Effector memory CD8-positive, alpha-beta T cell (primary cell): ENCODE measurements at regions not wholly inside any gene's neighbourhood (a gene's known extent, or its start where the extent isn't known, plus 50 kb on each side); places are given as distances from the start of the nearest gene placed in this dataset.

Source experiments
- ATAC-seq: fragments of 150-1000 bp; cut with Tn5 transposase; replicated peaks from 2 replicates; pipeline ENCODE4 v1.10.0; 2021; ENCODE audit warnings: mild to moderate bottlenecking, moderate library complexity
- DNase-seq, 3 experiments: peaks; one replicate each; pipeline ENCODE4 v3.0.0; 2021
- H3K27ac Mint-ChIP-seq, 2 donors: one replicate each; pipeline ENCODE4 v1.8.0; 2022; ENCODE audit warnings: mild to moderate bottlenecking in 2 of 2, mixed read lengths in 2 of 2, moderate library complexity in 2 of 2
- H3K27me3 Mint-ChIP-seq, 2 donors: one replicate each; pipeline ENCODE4 v1.8.0; 2022; ENCODE audit warnings: mixed read lengths in 2 of 2
- H3K36me3 Mint-ChIP-seq: one replicate; pipeline ENCODE4 v1.8.0; 2022; ENCODE audit warnings: mild to moderate bottlenecking, moderate library complexity, mixed read lengths; ENCODE audit not compliant: insufficient read depth
- H3K4me1 Mint-ChIP-seq, 2 donors: one replicate each; pipeline ENCODE4 v1.8.0; 2022; ENCODE audit warnings: low read depth in 2 of 2, mixed read lengths in 2 of 2
- H3K4me3 Mint-ChIP-seq, 2 donors: one replicate each; pipeline ENCODE4 v1.8.0; 2022; ENCODE audit warnings: mild to moderate bottlenecking in 2 of 2, mixed read lengths in 2 of 2, moderate library complexity in 2 of 2
- H3K9me3 Mint-ChIP-seq, 2 donors: one replicate each; pipeline ENCODE4 v1.8.0; 2022; ENCODE audit warnings: mixed read lengths in 2 of 2

DNA sequence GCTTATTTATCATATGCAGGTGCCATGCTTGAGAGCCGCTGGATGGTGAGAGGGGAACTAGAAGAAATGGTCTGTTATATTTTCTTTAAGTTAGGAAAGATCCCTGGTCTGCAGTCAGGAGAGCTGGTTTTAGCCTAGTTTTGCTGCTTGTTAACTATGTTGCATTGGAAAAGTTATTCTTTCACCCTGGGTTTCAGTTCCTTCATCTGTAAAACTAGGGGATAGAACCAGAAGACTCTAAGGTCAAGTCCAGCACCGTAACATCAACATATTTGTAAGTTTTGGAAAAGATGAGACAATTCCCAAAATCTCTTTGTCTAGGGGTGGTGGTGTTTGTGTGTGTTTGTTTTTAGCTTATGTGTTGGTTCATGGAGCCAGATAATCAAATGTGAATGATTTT, 304.0 kb downstream of the QKI start:
- Mint-ChIP-seq H3K27me3 (peaks cover 0 to 27% of the 10 kb centered on the region in 2 donors), H3K27ac (no peak overlapping the region), H3K36me3 (no peaks in the 10 kb centered on the region), H3K9me3 (no peaks in the 10 kb centered on the region), H3K4me3 (no peak overlapping the region), H3K4me1 (peaks cover 0 to 2% of the 10 kb centered on the region in 2 donors)
- DNase-seq (no peak), ATAC-seq (no peak)

GRCh38 chr6:163717106-163717764, 302.7 kb downstream of the QKI start:
- H3K4me3 Mint-ChIP-seq: no peak overlapping the region
- H3K4me1 Mint-ChIP-seq: peaks cover 0 to 6% of the 10 kb centered on the region in 2 donors
- no peaks in the 10 kb centered on the region for H3K36me3 Mint-ChIP-seq
- DNase-seq: no peak
- H3K9me3 Mint-ChIP-seq: no peaks in the 10 kb centered on the region
- ATAC-seq: no peak
- H3K27ac Mint-ChIP-seq: no peak overlapping the region
- peaks cover 0 to 20% of the 10 kb centered on the region in 2 donors for H3K27me3 Mint-ChIP-seq

- no peak overlapping the region for H3K4me3 Mint-ChIP-seq
- no peaks in the 10 kb centered on the region for H3K36me3 Mint-ChIP-seq
- H3K27me3 Mint-ChIP-seq: peaks cover 0 to 20% of the 10 kb centered on the region in 2 donors
- peaks cover 0 to 7% of the 10 kb centered on the region in 2 donors for H3K4me1 Mint-ChIP-seq
- H3K27ac Mint-ChIP-seq: no peak overlapping the region
- ATAC-seq (no peak), DNase-seq (no peak)
- no peaks in the 10 kb centered on the region for H3K9me3 Mint-ChIP-seq
Observed at GRCh38 chr6:163716690-163717089, 302.2 kb downstream of the QKI start.

DNA sequence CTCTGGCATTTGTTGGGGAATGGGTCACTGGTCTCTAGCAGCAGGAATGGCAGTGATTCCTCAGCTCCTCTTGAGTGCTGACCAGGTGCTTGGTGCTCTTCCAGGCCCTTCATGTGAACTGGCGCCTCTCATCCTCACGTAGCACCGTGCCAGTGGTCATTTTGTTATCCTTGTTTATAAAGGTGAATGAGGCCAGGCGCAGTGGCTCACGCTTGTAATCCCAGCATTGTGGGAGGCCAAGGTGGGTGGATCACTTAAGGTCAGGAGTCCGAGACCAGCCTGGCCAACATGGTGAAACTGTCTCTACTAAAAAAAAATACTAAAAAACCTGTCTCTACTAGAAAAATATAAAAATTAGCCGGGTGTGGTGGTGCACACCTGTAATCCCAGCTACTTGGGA, 301.3 kb downstream of the QKI start:
- Mint-ChIP-seq H3K27ac (no peak overlapping the region), H3K4me1 (peaks cover 0 to 11% of the 10 kb centered on the region in 2 donors)

DNA sequence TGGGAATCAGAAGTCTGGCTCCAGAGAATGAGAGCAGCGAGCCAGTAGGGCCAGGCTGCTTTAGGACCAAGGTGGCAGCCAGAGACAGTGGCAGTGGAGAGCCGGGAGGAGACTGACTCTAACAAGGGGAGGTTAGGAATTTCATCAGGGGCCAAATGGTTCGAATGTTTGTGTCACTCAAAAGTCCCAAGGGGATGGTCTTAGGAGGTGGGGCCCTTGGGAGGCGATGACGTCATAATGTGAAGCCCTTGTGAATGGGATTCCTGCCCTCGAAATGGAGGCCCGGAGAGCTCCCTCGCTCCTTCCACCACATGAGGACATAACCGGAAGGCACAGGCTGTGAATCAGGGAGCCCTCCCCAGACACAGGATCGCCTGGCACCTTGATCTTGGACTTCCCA, 299.7 kb downstream of the QKI start:
- H3K9me3 Mint-ChIP-seq: no peaks in the 10 kb centered on the region
- H3K27me3 Mint-ChIP-seq: peaks cover 0 to 17% of the 10 kb centered on the region in 2 donors
- peaks cover 0 to 11% of the 10 kb centered on the region in 2 donors for H3K4me1 Mint-ChIP-seq
- no peak for ATAC-seq
- no peak for DNase-seq
- H3K4me3 Mint-ChIP-seq: no peak overlapping the region
- H3K27ac Mint-ChIP-seq: no peak overlapping the region
- no peaks in the 10 kb centered on the region for H3K36me3 Mint-ChIP-seq

More for the DNA sequence above, 301.3 kb downstream of the QKI start:
- Mint-ChIP-seq H3K36me3 (no peaks in the 10 kb centered on the region), H3K27me3 (peaks cover 0 to 20% of the 10 kb centered on the region in 2 donors), H3K4me3 (no peak overlapping the region), H3K9me3 (no peaks in the 10 kb centered on the region)
- DNase-seq (no peak), ATAC-seq (no peak)

- Mint-ChIP-seq H3K27ac (peak overlapping the region; percentile 54 to 56), H3K36me3 (no peaks in the 10 kb centered on the region), H3K4me3 (no peak overlapping the region), H3K27me3 (peaks cover 0 to 16% of the 10 kb centered on the region in 2 donors), H3K9me3 (no peaks in the 10 kb centered on the region), H3K4me1 (peaks cover 5 to 11% of the 10 kb centered on the region in 2 donors)
- ATAC-seq: no peak
- no peak for DNase-seq
Observed at GRCh38 chr6:163712981-163713380, 298.5 kb downstream of the QKI start.

DNA sequence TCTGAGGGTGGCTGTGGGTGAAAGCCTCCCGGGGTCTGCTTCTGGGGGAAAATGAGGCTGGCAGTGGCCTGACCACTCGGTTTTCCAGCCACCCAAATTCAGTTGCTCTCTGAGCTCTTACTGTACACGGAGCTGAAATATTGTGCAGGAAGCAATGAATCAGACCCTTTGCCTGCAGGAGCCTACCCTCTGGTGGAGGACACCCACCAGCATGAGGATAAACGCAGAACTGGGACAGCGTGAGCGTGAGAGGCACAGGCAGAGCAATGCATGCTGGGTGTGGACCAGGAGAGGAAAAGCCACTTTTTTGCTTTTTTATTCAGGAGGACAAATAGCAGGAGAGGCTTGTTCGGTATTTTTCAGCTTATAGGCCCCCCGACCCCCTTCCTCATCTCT, 298.0 kb downstream of the QKI start:
- no peak overlapping the region for H3K4me3 Mint-ChIP-seq
- H3K4me1 Mint-ChIP-seq: peaks cover 8 to 12% of the 10 kb centered on the region in 2 donors
- peaks cover under 1 to 18% of the 10 kb centered on the region in 2 donors for H3K27me3 Mint-ChIP-seq
- H3K9me3 Mint-ChIP-seq: no peaks in the 10 kb centered on the region
- ATAC-seq: peak; percentile 14
- peak overlapping the region; percentile 54 to 56 for H3K27ac Mint-ChIP-seq
- DNase-seq: no peak
- no peaks in the 10 kb centered on the region for H3K36me3 Mint-ChIP-seq

DNA sequence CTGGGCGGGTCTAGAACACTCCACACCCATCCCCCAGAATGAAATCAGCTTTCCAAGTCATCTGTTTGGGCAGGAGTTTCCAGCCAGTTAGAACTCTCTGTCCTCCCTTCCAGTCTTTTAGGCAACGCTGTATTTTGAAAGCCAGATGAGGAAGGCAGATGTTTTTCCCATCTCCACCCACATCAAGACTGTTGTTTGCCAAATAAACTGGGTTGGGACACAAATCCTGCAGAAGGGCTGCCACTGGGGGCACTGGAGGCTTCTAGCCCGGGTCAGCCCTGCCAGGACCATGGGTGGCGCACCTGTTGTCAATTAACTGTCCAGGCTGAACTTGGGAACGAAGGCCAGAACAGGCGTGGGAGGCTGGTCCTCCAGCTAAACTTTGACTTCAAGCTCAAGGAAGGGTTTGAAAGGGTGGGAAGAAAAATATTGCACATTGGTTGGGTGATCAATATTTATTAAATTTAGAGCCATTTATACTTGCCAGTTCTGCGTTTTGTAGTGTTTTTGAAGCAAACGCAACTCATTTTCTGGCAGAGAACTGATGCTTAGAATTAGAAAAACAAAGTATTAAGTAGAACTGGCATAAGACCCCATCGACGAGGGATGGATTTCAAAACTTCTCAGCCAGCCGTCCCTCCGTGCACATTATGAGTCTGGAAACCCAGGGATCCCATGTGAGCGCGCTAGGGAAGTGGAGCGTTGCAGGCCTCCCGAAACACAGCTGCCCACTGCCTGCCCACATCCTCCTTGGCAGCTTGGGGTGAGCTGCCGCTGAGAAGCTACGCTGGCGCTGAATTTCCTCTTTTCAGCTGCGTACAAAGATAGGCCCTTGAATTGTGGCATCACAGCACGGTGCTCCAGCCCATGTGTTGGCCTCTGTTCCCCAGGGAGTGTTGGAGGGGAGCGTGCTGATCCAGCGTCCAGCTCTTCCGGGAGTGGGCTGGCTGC, 297.4 kb downstream of the QKI start:
- no peaks in the 10 kb centered on the region for H3K36me3 Mint-ChIP-seq
- H3K9me3 Mint-ChIP-seq: no peaks in the 10 kb centered on the region
- peaks cover 5 to 18% of the 10 kb centered on the region in 2 donors for H3K27me3 Mint-ChIP-seq
- DNase-seq (no peak), ATAC-seq (peak; percentile 65)
- peak overlapping the region in 1 of 2 donors; percentile 72 for H3K27ac Mint-ChIP-seq
- H3K4me3 Mint-ChIP-seq: no peak overlapping the region
- peaks cover 14 to 15% of the 10 kb centered on the region in 2 donors for H3K4me1 Mint-ChIP-seq

DNA sequence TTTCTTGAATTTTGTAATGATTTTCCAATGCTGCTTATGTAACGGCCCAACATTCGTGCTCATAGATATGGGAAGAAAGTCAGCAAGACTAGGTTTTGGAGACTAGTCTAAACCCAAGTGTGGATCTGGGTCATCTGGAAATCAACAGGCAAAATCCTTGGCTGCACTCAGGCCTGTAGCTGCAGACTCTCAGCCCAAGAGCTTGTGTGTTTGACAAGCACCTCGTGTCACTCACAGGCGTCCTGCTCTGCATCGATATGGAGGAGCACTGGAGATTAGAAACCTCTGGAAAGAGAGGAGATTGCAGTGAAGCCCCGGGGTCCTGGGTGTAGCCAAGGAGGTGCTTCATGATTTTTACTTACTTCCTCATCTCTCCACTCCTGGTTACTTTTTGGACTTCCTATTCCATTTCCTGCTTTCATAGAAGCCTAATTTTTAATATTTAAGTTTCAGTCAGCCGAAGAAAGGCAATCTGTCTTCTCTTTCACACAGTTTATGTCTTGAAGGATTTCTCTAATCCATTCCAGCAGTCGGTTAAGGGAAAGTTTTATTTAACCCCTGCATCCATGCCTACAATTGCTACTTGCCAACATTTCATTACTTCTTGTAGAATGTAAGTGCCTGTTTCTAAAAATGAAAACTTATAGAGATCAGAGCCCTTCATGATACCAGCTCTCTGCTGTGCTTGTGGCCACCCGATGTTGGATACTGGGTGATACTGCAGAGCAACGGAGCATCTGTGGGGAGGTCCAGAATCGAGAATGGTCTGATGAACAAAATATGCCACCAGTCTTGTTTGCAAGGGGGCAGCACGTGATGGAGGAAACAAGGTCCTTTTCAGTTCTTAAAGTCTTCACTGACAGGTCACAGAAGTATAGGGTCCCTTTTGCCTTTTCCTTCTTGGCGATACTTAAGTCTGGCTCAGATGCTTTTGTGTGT, 296.3 kb downstream of the QKI start:
- ATAC-seq: no peak
- Mint-ChIP-seq H3K4me3 (no peak overlapping the region), H3K36me3 (no peaks in the 10 kb centered on the region), H3K27ac (peak overlapping the region in 1 of 2 donors; percentile 72), H3K4me1 (peaks cover 14 to 15% of the 10 kb centered on the region in 2 donors), H3K9me3 (no peaks in the 10 kb centered on the region), H3K27me3 (peaks cover 5 to 18% of the 10 kb centered on the region in 2 donors)
- DNase-seq: no peak

DNA sequence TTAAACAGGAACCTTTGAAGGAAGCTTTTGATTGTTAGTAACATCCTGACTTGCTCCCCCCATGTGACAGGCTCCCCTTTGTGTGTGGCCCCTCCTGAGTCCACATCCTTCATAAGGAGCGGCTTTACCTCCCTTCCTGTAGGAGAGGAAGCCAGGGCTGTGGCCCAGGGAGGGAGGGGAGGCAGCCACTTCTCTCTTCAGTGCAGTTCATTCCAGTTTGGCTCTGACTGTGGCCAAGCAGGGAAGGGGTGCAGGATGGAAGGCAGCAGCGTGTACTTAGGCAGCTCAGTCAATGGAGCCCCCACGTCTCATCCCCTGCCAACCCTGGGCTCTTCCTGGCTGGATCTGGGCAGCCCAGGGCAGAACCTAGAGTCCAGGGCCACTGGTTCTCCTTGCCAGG, 295.2 kb downstream of the QKI start:
- H3K4me1 Mint-ChIP-seq: peaks cover 14 to 15% of the 10 kb centered on the region in 2 donors
- no peaks in the 10 kb centered on the region for H3K36me3 Mint-ChIP-seq
- H3K27me3 Mint-ChIP-seq: peaks cover 5 to 18% of the 10 kb centered on the region in 2 donors
- no peak overlapping the region for H3K4me3 Mint-ChIP-seq
- H3K9me3 Mint-ChIP-seq: no peaks in the 10 kb centered on the region
- ATAC-seq (no peak), DNase-seq (no peak)
- H3K27ac Mint-ChIP-seq: no peak overlapping the region

DNA sequence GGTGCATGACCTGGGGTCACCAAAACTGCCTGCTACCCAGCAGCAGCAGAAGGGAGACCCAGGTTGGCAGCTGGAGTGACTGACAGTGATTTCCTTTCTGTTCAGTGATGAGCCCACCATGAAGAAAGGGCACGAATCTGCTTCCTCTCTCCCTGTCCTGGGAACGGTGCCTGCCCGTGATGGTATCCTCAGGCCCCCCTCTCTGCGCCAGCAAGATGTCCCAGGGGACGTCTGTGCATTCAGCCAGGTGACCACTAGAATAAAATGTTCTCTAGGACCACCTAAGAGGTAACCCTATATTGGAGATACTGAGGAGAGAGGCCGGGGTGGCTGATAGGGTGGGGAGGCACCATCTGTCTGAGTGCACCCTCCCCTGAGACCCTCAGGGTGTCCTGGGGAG, 294.7 kb downstream of the QKI start:
- Mint-ChIP-seq H3K27ac (no peak overlapping the region), H3K4me3 (no peak overlapping the region), H3K27me3 (peaks cover 5 to 15% of the 10 kb centered on the region in 2 donors), H3K4me1 (peaks cover 14 to 15% of the 10 kb centered on the region in 2 donors), H3K36me3 (no peaks in the 10 kb centered on the region), H3K9me3 (no peaks in the 10 kb centered on the region)
- DNase-seq: no peak
- no peak for ATAC-seq

DNA sequence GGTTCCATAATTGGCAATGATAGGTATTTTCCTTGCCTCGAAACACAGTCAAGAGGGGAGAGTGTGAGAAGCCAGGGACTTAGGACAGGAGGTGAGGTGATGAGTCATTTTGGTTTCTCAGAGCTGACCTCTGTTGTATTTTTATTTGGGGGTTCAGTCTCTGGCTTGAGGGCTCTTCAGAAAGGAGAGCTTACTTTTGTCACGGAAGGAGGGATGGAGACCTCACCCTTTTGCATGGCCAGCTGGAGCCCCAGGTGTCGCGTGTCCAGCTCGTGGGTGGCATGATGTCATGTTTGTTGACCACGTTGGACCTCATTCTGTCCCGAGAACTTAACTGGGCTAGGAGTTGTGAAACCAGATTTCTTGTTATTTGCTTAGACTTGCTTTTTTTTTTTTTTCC, 293.9 kb downstream of the QKI start:
- no peaks in the 10 kb centered on the region for H3K36me3 Mint-ChIP-seq
- no peak overlapping the region for H3K27ac Mint-ChIP-seq
- ATAC-seq (no peak), DNase-seq (no peak)
- H3K4me1 Mint-ChIP-seq: peaks cover 14 to 15% of the 10 kb centered on the region in 2 donors
- H3K27me3 Mint-ChIP-seq: peaks cover 5 to 7% of the 10 kb centered on the region in 2 donors
- H3K4me3 Mint-ChIP-seq: peak overlapping the region in 1 of 2 donors; percentile 45
- H3K9me3 Mint-ChIP-seq: no peaks in the 10 kb centered on the region
